HUDEP-2 (cell line): ENCODE measurements at regions not wholly inside any gene's neighbourhood (a gene's known extent, or its start where the extent isn't known, plus 50 kb on each side); places are given as distances from the start of the nearest gene placed in this dataset.
"Not testable (repeated sequence)": the region's sequence is repeated elsewhere in the genome, so short reads cannot be mapped to it uniquely, and the experiment has no call there.

Experiments used
- DNase-seq, 76 experiments: peaks; one replicate each; lab custom pipeline; 2025; ENCODE audit not compliant: unreplicated experiment in 76 of 76; lab: John Stamatoyannopoulos, UW

DNA sequence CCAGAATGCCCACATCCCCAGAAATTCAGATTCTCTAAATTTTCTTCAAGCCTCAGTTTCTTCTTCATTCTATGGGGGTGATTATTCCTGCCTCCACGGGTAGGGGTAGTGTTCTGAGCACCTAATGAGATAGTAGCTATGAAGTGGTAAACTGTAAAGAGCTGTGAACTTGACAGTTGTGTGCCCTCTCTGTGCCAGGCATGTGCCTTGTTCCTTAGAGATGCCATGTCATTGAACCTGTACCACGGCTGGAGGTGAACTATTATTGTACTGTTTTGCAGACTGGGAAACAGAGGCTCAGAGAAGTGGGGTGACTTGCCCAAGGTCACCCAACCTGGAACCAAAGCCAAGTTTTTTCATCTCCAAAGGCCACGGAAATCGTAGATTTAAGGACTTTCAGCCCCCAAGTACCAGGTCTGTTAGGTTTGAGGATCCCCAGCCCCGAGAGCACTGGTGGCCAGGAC, 67.7 kb upstream of the SIRPA start:
- no peak for DNase-seq

- no peak for DNase-seq
Measured at GRCh38 chr20:1825938-1826445, 69.2 kb upstream of the SIRPA start.

DNA sequence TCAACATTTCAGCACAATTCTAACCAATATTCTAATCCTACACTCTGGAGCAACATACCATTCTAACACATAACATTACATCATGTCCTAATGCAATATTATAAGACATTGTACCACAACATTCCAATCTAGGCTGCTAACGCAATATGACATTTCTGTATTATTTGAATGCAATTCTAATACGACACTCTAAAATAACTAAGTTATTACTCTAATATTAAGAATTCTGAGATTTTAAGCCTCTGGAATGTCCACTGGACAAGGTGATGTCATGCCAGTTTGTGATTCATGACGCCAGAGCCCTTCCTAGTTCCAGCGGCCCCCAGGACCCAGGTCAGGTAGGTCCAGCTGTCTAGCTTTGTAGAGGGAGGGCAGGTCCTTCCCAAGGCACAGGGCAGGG, 69.7 kb upstream of the SIRPA start:
- DNase-seq: no peak

DNA sequence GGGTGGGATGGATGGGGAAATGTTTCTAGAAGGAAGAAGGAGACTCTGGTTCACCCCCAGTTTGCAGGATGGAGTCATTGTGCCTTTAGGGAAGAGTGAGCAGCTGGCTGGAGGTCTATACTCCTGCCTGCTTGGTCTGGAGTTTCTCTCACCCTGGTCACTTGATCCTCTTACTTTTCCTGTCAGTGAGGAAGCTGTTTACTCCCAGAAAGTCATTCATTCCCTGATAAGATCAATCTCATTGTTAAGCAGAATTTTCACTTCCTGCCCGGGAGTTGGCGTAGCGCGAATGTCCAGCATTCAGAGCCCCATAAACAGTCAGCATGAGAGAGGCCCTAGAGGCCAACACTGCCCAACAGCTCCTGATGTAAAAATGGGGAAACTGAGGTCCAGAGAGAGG, 70.4 kb upstream of the SIRPA start:
- no peak for DNase-seq

DNA sequence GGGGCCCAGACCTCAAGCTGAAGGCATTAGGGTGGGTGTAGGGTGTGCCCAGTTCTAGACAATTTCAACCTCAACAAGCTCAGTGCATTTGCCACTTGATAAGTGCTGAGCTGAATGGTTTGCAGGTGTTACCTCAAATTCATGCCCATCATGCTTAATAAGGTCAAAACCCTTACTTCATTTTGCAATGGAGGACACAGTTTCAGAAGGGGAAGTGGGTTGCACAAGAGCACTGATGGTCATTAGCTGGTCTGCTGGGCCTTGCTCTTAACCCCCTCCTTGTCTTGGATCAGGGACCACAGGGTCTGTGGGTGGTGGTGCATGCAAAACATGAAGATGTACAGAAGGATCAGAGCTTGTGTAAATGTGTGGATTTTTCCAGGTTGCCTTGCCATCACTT, 71.0 kb upstream of the SIRPA start:
- no peak for DNase-seq

DNA sequence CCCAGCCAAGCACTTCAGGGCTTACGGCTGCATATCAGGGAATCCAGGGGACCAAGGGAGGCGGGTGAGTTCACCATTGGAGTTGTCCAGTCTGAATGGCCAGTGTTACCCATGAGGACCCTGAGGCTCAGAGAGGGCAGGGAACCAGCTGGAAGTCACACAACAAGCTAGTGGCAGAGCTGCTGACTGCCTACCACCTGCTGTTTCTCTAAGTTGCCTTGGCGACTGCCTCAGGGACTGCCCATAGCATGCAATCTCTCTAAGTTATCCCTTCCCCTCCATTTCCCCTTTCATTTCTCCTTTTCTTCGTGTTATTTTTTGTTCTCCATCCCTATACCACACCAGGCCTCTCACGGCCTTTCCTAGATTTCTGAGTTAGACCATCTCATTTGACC, 71.8 kb upstream of the SIRPA start:
- no peak for DNase-seq

- DNase-seq: no peak
Measured at GRCh38 chr20:1822564-1823449, 72.4 kb upstream of the SIRPA start.

- DNase-seq: no peak
Measured at GRCh38 chr20:1820138-1821079, 74.8 kb upstream of the SIRPA start.

DNA sequence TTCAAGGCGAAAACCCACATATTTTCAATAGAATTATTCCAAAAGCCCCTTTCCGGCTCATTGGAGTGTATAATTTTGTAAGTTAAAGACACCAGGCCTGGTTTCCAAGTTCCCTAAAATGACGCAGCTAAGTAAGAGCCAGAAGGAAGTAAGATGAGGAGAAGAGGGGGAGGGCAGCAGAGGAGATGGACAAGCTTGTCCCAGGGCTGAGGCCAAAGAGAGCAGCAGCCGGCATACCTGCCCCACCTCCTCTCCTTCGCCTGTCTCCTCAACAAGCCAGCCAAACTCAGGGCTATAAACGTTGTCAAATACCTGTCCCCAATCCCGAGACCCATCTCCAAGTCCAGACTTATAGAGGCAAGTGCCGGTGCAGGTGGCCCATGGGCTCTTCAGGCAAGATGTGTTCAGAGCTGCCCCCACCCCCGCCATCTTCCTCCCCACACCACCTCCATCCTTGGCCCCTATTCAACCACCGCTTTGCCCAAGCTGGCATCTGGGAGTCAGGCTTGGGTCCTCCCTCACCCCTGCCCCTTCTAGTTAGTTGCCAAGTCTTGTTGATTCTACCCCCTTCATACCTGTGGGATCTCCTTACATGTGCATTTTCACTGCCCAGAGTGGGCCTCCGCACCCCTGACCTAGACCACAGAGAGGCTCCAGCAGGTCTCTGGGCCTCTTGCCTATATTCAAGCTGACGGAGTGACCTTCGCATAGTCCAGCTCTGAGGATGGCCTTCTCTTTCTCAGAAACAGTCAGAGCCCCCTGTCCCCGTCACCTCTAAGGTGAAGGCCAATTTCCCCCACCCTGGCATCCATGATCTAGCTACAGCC, 75.7 kb upstream of the SIRPA start:
- DNase-seq: no peak

- DNase-seq: no peak
Measured at GRCh38 chr20:1818895-1819294, 76.3 kb upstream of the SIRPA start.

GRCh38 chr20:1818247-1818840, 76.9 kb upstream of the SIRPA start:
- no peak for DNase-seq

DNA sequence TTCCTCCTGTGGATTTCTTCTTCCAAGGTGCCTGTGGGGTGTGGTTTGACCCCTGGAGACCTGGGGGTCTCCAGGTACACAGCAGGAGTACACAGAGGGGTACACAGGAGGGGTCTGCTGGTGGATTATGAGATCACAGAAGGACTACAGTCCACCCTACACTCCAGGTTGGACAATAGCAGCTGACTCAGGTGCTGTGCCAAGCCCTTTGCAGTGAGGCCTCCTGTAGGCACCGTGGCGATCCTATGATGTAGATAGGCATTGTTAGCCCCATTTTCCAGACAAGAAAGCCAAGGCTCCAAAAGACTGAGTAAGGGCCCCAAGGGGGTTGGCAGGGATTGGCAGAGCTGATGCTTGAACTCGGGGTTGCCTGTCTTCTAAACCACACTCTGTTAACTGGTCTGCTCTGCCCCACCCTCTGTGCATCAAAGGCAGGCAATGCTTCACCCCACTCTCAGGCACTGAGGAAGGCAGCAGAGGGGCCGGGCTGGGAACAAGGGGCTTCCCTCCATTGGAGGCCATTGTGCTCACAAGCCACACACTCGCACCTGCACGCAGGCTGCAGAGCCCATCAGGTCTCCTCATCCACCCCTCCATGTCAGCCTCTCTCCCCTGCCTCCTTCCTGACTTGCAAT, 77.5 kb upstream of the SIRPA start:
- no peak for DNase-seq

- DNase-seq: no peak
Measured at GRCh38 chr20:1816384-1817381, 78.5 kb upstream of the SIRPA start.

DNA sequence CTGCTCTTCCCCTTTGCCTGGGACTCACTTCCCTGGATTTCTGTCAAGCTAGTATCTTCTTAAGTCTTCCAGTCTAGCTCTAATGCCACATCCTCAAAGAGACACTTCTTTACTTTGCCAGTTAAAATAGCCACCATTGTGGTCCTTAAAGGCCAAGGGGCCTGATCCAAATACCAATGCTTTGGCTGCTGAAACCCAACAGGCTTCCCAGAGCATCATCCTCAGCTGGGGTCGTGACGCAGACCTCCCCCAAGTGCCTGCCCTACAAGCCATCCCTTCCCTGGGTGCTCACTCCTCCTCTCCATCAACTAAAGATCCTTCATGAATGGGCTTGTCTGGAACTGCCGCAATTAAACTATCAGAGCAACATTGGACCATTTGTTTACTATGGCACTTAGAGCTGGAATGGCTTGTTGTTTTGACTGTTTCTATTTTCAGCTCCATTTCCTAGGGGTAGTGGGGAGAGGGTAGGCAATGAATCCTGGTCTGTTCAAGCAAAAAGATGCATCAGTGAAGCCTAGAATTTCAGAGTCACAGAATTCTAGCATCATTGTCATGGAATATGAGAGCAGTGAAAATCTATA, 79.6 kb upstream of the SIRPA start:
- no peak for DNase-seq

DNA sequence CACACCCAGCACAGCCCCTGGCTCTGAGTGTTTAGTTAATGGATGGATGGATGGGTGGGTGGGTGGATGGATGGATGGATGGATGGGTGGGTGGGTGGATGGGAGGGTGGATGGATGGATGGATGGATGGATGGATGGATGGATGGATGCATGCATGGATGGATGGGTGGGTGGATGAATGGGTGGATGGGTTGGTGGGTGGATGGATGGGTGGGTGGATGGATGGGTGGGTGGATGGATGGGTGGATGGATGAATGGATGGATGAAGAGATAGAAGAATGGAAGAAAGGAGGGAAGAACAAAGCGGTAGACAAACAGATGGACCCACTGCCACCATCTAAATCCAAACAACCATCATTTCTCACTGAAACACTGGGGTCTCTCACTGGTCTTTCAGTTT, 80.3 kb upstream of the SIRPA start:
- DNase-seq: not testable (repeated sequence)

DNA sequence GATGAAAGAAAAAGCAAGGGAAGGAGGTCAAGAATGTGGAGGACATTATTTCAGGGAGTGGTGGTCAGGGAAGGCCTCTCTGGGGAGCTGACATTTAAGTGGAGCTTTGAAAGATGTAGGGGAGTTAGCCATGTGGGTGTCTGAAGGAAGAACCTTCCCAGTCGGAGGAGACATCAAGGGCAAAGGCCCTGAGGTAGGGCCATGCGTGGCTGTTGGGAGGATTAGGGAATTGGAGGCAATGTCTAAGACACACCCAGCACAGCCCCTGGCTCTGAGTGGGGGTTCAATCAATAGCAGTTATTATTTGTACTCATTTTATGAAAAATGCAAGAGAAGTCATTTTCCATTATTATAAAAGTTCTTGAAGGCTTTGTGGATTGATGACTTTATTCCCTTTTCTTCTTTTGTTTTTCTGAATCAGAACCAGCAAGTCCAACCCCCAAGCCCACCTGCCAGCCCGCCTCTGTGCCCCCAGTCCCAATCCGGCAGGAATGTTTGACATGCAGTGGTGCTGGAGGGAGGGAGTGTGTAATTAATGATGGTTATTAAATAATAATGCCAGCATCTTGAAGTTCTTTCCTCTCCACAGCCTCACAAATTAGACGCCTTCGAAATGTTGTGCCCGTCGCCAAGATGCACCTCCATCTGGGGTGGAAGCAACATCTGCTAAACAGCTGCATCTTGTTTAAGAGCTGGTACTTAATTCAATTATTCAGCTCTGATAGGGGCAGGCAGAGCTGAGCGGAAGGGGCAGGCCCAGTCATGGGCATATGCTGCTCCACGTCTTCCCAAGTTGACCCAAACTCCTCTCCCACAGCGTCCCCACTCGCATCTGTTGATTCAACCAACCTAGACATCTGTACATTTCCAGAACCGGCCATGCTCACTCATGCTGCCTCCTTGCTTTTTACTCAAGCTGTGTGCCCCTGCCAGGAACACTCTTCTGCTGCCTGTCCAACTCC, 81.3 kb upstream of the SIRPA start:
- DNase-seq: no peak

DNA sequence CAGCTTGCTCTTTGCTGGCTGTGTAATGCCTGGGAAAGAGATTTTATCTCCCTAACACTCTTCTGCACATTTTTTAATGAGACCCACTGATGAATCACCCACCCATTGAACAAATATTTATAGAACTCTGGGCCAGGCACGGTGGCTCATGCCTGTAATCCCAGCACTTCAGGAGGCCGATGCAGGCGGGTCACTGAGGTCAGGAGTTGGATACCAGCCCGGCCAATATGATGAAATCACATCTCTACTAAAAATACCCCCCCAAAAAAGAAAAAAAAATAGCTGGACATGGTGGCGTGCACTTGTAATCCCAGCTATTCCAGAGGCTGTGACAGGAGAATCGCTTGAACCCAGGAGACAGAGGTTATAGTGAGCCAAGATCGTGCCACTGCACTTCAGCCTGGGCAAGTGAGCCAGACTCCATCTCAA, 82.1 kb upstream of the SIRPA start:
- no peak for DNase-seq
